HG03575 (cell line): ENCODE measurements at regions not wholly inside any gene's neighbourhood (a gene's known extent, or its start where the extent isn't known, plus 50 kb on each side); places are given as distances from the start of the nearest gene placed in this dataset.
"Not testable (repeated sequence)": the region's sequence is repeated elsewhere in the genome, so short reads cannot be mapped to it uniquely, and the experiment has no call there.

Experiments used
- ATAC-seq: cut with Tn5 transposase; IDR thresholded peaks from one replicate; pipeline ENCODE4 v1.9.1; 2021; ENCODE audit not compliant: unreplicated experiment, insufficient number of reproducible peaks, low FRiP score; ENCODE audit errors: extremely low read depth

DNA sequence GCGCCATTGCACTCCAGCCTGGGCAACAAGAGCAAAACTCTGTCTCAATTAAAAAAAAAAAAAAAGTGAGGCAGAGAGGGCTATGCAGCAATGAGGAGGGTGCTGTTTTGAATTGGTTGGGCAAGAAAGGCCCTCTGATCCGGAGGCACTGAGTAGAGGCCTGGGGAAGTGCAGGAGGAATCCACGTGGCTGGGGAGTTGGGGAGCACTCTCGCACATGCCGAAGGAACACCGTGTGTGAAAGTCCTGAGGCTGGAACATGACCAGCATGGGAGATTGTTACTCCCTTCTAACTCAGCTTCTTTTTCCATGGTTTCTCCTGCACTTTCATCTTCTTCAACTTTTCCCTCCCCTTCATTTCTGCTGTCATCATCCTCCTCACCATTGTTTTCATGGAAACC lies 347.9 kb upstream of the HS6ST1 start:
- no peak for ATAC-seq

DNA sequence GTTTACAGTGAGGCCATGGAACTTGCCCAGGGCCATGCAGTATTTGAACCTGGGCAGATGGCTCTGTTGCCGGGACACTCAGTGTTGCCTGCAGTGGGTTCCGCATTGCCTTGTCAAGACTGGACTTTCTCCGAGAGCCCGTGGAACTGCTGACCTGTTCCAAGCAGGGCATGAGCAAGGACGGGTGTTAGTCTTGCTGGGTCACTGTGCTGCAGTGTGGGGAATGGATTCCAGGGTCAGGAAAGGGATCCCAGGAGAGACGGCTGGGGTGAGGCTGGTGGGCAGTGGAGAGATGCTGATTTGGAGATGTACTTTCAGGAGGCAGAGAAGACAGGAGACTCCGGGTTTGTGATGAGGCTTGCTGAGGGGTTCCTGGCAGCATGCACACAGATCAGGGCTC lies 348.7 kb upstream of the HS6ST1 start:
- no peak for ATAC-seq

DNA sequence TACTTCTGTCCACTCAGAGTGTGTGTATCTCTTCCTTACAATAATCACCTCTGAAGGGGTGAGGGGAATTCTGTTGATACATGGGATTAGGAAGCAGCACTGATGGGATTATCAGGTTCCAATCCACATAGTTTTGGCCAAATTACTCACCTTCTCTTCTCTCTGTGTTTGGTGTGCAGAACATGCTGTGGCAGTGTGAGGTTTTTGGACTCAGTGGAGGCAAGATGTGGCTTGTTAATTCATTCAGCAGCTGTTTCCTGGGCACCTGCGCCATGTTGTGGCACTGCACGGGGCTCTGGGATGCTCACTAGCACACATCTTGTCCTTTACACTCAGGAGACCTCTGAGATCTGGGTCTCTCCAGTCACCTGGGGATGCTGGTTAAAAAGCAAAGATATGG lies 350.3 kb upstream of the HS6ST1 start:
- ATAC-seq, result no peak

DNA sequence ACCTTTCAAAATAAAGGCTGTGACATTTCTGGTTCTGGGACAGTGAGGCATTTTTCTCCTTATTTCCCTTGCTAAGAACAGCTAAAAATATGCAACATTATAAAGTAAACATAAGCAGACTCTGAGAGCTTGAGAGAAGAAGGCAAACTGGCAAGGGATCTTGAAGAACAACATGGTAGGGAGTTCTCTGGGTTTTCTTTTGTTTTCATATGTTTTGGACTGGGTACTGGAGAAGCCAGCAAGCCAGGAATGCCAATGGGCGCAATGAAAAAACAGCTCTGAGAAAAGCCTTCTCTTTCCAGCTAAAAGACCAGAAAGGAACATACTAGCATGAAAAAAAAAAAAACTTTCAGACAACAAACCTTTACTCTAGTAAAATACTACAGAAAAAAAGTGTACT lies 351.4 kb upstream of the HS6ST1 start:
- ATAC-seq, result no peak

DNA sequence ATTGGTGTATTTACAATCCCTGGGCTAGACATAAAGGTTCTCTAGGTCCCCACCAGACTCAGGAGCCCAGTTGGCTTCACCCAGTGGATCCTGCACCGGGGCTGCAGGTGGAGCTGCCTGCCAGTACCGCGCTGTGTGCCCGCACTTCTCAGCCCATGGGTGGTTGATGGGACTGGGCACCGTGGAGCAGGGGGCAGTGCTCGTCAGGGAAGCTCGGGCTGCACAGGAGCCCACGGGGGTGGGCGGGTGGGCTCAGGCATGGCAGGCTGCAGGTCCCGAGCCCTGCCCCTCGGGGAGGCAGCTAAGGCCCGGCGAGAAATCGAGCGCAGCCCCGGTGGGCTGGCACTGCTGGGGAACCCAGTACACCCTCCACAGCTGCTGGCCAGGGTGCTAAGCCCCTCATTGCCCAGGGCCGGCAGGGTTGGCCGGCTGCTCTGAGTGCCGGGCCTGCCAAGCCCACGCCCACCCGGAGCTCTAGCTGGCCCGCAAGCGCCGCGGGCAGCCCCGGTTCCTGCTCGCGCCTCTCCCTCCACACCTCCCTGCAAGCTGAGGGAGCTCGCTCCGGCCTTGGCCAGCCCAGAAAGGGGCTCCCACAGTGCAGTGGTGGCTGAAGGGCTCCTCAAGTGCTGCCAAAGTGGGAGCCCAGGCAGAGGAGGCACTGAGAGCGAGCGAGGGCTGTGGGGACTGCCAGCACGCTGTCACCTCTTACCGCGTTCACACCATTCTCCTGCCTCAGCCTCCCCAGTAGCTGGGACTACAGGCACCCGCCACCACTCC lies 353.5 kb upstream of the HS6ST1 start:
- ATAC-seq, result not testable (repeated sequence)

DNA sequence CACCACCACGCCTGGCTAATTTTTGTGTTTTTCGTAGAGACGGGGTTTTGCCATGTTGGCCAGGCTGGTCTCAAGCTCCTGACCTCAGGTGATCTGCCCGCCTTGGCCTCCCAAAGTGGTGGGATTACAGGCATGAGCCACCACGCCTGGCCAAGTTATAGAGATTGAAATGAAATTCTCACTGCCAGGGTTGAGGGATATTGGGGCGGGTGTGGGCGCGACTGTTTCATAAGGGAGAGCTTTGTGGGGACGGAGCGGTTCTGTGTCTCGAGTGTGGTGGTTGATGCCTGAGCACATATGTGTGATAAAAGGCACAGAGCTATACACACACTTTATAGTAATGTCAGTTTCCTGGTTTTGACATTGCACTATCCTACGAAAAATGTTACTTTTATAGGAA lies 361.0 kb upstream of the HS6ST1 start:
- not testable (repeated sequence) for ATAC-seq

DNA sequence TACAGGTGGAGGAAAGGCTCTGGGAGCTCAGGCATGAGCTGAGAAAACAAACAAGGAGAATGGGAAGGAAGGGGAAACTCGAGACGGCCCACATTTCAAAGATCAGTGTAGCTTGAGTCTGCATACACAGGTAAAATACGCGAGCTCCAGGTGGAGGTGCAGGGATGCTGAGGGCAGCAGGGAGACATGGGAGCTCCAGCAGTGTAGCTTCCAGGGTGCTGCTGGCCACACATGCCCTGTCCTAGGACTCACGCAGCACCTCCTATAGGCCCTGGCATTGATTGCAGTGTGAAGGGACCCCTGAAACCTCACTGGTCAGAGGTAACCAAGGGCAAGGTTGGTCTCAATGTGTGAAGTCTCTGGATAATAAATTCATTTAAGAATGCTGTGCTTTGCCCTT lies 362.8 kb upstream of the HS6ST1 start:
- no peak for ATAC-seq

DNA sequence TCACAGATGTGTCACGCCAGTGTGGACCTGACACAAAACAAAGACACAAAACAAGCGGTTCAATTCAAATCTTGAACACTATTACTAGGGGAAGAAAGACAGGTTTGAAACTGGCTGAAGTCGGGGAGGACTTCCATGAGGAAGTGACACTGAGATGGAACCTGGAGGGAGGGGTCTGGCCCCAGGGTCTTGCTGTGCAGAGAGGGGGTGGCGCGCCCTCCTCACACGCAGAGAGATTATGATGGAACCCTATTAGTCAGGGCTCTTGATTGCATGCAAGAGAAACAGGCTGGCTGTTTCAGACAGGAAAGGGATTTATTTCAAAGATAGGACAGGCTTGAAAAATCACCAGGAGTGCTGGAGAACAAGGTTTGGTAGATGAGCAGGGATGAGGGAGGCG lies 363.6 kb upstream of the HS6ST1 start:
- ATAC-seq, result no peak

DNA sequence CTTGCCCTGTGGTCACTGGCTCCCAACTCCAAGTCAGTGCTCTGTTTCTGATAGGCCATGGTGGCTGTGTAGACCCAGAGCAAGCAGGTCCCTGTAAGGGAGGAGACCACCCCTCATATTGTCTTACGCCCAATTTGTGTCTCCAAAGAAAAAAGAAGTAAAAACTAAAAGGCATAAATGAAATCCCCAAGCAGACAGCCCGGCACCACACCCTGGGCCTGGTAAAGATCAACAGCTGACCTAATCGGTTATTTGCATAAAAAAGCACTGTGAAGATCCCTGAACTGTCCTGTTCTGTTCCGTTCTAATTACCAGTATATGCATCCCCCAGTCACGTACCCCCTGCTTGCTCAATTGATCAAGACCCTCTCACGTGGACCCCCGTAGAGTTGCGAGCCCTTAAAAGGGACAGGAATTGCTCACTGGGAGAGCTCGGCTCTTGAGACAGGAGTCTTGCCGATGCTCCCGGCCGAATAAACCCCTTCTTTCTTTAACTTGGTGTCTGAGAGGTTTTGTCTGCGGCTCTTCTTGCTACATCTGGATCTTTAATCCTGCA lies 364.1 kb upstream of the HS6ST1 start:
- ATAC-seq, result no peak

DNA sequence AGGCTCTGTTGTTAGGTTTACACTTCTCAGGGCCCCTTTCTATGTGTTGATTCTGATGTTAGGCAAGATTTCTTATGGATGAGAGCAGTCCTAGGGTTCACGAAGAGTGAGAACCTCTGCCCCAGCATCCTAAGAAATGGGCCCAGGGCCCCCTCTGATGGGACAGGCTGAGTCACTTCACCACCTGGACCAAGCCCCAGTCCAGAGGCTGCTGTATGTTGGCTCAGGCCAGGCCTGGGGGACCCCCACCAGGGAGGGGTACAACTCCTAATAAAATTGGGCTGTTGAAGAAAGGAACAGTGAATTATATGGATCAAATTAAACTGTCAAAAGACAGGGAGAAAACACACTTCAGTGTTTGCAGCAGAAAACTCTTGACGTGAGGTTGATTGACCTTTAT lies 365.9 kb upstream of the HS6ST1 start:
- ATAC-seq, result no peak

DNA sequence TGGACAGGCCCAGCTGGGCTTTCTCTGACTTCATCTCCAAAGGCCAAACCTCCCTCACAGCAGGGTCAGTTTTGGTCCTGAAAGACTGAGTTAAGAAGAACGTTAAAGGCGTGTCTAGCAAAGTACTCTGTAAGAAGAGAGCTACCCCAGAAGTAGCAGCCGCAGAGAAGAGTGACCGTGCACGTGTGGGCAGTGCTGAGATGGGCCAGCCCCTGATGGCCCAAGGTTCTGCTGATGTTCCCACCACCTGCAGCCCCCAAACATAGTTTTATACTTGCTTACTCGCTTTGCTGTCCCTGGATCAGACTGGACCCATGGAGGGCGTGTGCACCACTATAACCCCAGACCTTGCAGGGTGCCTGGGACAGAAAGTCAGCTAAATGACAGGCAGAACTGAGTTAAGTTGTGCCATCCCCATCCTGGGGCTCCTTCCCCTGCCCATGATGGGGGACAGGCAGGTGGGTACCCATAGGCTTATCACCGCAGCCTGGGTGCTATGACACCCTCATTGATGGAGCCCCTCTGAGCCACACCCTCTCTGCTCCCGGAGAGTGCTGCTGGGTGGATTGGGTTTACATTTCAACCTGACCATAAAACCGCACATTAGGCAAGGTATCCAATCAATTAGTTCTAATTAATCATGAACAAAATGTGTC lies 367.3 kb upstream of the HS6ST1 start:
- ATAC-seq, result no peak

DNA sequence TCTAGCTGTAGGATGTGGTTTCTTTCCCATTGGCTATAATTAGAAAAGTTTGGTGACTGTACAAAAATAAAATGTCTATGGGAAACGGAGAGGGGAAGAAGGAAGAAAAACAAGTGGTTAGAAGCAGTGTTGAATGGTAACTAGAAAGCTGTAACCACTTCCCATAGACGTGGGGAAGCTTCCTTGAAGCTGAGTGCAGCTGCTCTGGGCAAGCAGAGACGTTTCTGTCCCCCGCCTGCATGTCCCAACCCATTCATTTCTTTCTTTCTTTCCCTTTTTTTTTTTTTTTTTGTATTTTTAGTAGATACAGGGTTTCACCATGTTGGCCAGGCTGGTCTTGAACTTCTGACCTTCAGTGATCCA lies 367.8 kb upstream of the HS6ST1 start:
- ATAC-seq, result no peak

DNA sequence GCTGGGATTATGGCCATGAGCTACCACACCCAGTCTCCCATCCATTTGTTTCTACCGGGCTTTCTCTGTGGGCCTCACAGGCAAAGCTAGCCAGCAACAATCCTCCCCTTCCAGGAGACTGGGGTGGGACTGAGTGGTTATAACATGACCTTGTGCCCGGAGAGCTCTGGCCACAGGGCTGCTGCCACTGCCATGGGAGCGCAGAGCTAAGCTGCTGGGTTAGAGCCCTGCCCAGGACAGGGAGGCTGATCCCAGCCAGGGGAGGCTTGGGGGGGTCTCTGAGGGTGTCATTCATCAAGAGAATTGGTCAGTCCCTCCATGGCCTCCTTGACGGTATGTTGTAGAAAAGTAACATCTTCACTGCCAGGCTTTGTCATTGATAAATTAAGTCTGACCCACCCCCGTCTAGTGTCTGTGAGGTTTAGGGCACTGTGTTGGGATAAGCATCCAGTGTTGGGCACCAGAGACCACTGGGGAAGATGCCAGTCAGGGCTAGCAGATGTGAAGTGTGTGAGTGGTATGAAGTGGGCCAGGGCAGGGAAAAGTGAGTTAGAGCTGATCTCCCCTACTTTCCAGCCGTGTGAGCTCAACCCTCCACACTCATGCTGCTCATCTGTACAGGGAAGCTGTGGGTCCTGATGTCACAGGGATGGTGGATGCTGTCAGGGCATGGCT lies 368.4 kb upstream of the HS6ST1 start:
- ATAC-seq, result no peak

DNA sequence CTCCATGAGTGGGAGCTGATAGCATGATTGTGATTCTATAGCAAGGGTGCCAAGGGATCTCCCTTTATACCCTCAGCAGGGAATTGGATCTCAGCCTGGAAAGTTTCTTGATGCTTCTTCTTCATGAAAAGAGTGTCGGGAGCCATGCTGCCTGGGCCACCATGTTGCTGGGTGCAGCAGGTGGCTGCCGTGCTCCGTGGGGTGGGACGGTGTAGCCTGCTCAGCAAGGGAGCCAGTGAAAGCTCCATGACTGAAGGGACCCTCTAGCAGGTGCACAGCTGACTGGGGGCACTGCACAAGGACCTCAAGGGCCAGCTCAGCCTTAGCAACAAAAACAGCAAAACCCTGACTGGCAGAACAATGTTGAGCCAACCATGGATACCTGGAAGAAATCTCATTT lies 368.9 kb upstream of the HS6ST1 start:
- ATAC-seq, result no peak

DNA sequence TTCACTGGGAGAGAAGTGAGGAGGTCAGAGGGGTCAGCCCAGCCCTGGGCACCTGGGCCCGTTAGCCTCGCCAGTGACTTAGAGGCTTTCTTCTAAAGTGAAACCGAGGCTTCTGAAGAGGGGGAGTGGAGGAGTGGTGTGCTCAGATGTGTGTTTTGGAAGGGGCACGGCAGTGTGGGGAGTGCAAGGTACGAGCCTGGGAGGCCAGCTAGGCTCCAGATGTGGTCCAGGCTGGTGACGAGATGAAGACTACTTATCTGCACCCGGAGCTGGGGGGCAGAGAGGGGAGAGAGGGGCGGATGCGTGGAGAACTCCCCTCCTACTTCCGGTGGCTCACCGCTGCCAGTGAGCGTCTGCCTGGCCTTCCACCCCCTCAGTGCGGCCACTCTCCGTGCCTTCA lies 371.3 kb upstream of the HS6ST1 start:
- ATAC-seq, result no peak

DNA sequence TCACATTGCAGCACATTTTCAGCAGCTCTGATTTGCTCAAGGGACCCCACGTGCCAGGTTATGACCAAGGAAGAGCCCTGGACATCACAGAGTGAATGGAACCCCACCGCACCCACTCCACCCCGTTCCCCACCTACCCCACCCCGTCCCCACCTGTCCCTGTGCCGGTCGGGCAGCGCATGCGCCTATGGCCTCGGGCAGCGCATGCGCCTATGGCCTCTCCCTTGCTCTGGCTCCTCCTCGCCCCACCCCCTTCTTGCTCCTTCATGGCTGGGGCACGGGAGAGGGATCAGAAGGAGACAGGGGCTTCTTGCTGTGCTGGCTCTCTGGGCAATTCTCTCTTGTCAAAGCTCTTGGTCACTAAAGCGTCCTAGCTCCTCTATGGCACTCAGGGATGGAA lies 371.8 kb upstream of the HS6ST1 start:
- ATAC-seq, result no peak

DNA sequence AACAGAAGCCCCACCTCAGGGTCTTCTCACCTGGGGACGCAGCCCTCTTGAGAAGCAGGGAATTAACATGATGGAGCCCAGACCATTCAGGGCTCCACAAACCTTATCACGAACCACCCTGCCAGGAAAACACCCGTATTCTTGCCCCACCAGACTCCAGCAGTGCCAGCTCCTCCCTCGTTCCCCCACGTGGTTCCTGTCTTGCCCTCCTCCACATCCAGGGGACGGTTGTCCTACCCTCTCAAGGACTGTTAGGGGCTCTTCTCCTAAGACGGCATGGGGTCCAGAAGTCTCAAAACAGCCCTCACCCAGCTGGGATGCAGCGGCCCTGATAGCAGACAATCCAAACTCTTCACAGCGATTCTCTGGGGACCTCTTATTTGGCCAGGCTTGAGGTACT lies 372.2 kb upstream of the HS6ST1 start:
- no peak for ATAC-seq

DNA sequence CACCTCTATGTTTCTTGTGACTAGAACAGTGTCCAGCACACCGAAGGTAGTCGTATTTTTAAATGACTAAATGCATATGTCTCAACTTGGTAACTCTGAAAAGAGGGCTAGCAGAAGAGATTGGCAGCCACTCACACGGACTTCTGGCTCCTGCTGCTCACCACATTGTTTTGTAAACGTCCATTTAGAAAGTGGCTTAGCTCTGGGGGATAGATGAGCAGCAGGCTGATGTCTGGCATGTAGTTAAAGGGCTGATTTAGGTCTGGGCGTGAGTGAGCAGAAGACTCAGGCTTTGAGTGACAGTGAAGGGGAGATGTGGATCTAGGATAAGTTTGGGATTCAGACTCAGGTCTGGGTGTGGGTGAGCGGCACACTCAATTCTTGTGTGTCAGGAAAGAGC lies 372.9 kb upstream of the HS6ST1 start:
- no peak for ATAC-seq

DNA sequence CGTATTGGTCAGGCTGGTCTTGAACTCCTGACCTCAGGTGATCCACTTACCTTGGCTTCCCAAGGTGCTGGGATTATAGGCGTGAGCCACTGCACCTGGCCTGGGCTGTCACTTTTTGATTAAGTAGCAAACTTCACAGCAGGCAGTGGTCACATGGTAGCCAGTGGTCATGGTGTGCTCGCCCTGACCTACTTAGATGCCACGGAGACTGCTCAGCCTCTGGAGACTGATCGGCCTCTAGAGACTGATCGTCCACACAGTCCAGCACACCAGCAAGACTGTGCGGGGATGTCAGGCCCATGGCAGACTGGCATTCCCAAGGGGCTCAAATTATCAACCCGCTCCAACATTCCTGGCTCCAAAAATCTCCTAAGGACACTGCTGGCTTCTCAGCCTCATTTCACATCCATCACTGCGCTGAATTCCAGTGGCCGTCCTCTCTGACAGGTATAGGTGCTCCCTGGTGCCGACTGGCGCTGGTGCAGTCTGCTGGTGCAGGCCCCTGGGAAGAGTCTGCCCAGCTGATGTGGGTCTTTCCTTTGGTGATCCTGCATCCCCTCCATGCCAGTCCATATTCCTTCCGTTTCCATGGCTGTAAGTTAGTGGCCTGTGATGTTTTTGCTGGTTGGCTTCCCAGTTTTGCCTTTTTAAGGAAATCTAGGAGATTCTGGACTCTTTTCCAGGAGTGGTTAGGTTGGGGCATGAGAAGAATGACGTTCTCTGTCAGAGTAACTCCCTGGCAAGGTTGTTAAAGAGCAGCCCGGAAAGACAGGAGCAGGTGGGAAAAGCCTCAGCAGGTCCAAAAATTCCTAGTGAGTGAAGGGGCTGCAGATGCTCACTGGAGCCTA lies 374.5 kb upstream of the HS6ST1 start:
- ATAC-seq, result no peak
